WI38 (cell line): ENCODE measurements at regions not wholly inside any gene's neighbourhood (a gene's known extent, or its start where the extent isn't known, plus 50 kb on each side); places are given as distances from the start of the nearest gene placed in this dataset.

Experiments
- H3K4me3 ChIP-seq: 2 replicates; pipeline ENCODE4 v1.5.1; 2011; ENCODE audit warnings: low read depth, mild to moderate bottlenecking, control low read depth, low read length
- TF ChIP-seq, protein P1 (sequence below): IDR thresholded peaks from 2 replicates; pipeline ENCODE4 v1.5.1; 2012; ENCODE audit warnings: low read depth, mild to moderate bottlenecking, control low read depth, low read length

DNA sequence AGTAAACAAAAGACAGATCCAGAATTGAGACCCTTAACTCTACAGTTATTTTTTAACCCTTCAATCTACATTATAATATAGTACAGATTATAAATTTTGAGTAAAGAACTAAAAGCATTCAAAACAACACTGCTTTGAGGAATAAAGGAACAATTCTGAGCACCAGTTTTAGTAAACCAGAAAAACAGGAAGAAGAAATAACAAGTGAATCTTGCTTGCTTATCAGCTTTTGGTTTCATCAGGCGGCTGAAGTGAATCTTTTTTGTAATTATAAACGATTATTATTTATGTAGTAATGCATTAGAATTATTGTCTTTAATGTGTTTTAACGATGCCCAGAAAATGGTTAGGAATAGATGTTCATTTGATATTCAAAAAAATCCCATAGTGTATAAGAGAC is 305.4 kb downstream of the ARAP2 start:
- TF ChIP-seq, protein P1, sequence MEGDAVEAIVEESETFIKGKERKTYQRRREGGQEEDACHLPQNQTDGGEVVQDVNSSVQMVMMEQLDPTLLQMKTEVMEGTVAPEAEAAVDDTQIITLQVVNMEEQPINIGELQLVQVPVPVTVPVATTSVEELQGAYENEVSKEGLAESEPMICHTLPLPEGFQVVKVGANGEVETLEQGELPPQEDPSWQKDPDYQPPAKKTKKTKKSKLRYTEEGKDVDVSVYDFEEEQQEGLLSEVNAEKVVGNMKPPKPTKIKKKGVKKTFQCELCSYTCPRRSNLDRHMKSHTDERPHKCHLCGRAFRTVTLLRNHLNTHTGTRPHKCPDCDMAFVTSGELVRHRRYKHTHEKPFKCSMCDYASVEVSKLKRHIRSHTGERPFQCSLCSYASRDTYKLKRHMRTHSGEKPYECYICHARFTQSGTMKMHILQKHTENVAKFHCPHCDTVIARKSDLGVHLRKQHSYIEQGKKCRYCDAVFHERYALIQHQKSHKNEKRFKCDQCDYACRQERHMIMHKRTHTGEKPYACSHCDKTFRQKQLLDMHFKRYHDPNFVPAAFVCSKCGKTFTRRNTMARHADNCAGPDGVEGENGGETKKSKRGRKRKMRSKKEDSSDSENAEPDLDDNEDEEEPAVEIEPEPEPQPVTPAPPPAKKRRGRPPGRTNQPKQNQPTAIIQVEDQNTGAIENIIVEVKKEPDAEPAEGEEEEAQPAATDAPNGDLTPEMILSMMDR, result no peak
- H3K4me3 ChIP-seq, result no peak overlapping the region

DNA sequence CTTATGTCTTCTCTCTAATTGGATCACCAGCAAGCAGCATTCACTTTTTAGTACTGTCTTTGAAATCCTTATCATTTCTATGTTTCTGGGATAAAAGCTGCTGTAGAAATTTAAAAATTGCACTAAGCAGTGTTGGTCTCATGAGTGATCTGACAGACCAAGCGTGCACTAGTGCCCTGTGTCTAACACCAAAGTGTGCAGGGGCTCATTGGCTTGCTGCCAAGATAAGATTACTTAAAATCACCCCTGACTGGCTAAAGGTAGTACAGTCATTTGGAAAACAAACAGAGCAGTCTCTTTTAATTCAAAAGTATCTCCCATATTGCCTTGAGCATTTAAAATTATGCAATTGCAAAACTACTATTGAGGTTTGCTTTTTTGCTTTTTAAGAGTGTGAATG is 304.6 kb downstream of the ARAP2 start:
- no peak overlapping the region for H3K4me3 ChIP-seq
- TF ChIP-seq, protein P1, result no peak

DNA sequence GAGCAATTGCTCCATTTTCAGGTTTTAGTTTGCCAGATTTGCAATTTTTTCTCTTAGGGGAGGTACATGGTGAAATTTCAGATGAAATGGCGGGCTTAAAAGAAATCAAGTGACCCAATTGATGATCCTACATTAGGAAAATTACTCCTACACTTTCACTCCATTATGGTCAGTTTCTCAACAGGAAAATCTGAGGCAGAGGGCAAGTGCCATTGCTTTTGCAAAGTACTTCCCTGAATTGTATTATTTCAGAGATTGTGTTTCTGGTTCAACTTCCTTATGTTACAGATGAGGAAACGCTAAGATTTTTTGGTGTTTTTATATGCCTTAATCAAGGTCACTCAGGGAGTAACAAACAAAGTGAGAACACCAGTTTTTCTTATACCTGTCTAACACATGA is 302.2 kb downstream of the ARAP2 start:
- no peak overlapping the region for H3K4me3 ChIP-seq
- TF ChIP-seq, protein P1, result no peak

DNA sequence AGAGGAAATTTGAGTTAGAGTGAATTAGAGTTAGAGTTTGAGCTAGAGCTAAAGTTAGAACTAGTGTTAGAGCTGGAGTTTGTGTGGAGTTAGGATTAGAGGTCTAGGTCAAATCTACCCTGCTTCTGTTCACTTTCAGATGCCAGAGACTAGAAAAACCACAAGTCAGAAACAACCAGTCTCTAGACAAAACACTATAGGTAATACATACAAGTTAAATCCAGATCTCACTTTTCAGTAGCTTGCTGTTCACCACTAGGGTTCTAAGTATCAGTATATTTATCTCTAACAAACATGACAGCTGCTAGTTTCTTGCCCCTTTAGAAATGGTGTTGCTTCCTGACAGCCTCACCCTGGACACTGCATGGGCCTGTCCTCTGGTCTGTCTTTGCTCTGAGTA is 300.7 kb downstream of the ARAP2 start:
- no peak overlapping the region for H3K4me3 ChIP-seq
- TF ChIP-seq, protein P1, result no peak

DNA sequence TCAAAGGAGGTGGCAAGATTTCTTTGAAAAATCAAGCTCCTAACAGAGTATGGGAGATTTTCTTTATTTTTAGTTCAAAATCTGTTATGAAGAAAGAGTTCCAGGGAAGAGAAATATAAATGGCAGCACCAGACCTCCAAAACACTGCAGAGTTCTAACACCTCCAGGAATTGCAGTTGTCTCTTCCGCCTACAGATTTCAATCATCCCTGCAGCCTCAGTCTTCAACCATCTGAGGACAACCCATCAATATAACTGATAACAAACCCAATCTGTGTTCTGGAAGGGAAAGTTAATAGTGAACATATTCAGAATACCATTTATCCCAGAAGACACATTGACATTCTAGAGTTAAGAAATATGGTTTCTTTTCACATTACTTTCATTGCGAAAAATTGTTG is 296.1 kb downstream of the ARAP2 start:
- TF ChIP-seq, protein P1, result no peak
- H3K4me3 ChIP-seq, result no peak overlapping the region

DNA sequence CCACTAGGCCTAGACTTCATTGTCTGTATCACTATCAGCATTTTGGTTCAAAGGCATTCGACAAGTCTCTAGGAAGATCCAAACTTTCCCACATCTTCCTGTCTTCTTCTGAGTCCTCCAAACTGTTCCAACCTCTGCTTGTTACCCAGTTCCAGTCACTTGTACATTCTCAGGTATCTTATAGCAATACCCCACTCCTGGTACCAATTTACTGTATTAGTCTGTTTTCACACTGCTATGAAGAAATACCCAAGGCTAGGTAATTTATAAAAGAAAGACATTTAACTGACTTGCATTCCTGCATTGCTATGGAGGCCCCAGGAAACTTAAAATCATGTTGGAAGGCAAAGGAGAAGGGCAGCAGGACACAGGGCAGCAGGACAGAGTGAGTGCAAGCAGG is 293.9 kb downstream of the ARAP2 start:
- TF ChIP-seq, protein P1, result no peak
- H3K4me3 ChIP-seq, result no peak overlapping the region

DNA sequence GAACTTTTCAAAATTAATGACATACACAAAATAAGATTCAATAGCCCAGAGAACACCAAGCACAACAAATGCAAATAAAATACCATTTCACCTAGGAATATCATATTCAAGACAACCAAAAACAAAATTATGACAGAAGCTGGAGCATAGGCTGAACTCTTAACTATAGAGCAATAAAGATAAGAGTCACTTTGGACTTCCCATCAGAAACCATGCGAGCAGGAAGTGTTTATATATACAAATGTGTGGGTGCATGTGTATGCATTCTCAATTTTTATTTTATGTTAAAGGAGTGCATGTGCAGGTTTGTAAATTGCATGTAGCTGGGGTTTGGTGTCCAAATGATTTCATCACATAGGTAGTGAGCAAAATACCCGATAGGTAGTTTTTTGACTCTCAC is 291.6 kb downstream of the ARAP2 start:
- no peak overlapping the region for H3K4me3 ChIP-seq

More for the DNA sequence above, 291.6 kb downstream of the ARAP2 start:
- TF ChIP-seq, protein P1, result no peak
